AG04449 (cell line): ENCODE measurements at regions not wholly inside any gene's neighbourhood (a gene's known extent, or its start where the extent isn't known, plus 50 kb on each side); places are given as distances from the start of the nearest gene placed in this dataset.

ENCODE experiments used
- CTCF ChIA-PET: fragments of 350-600 bp; formaldehyde crosslinking; extraction: SDS; loops from one replicate; lab custom pipeline; 2021; ENCODE audit warnings: antibody characterized with exemption; lab: Yijun Ruan, JAX
- POLR2A ChIA-PET: fragments of 400-600, 350-600 bp; formaldehyde crosslinking; extraction: SDS; loops from one replicate; lab custom pipeline; 2020; ENCODE audit warnings: antibody characterized with exemption, inconsistent platforms; lab: Yijun Ruan, JAX
- DNase-seq: peaks from one replicate; pipeline ENCODE4 v3.0.0-alpha.2; 2010; ENCODE audit warnings: low read depth, low spot score
- H3K4me3 ChIP-seq: 2 replicates; pipeline ENCODE4 v1.5.1; 2011; ENCODE audit warnings: low read depth, mild to moderate bottlenecking, control low read depth, low read length
- CTCF ChIP-seq: IDR thresholded peaks from one replicate; pipeline ENCODE4 v1.5.1; 2011; ENCODE audit warnings: mild to moderate bottlenecking, moderate library complexity, low read length, control low read depth, inconsistent platforms; ENCODE audit not compliant: insufficient read depth; ENCODE audit errors: missing control alignments

DNA sequence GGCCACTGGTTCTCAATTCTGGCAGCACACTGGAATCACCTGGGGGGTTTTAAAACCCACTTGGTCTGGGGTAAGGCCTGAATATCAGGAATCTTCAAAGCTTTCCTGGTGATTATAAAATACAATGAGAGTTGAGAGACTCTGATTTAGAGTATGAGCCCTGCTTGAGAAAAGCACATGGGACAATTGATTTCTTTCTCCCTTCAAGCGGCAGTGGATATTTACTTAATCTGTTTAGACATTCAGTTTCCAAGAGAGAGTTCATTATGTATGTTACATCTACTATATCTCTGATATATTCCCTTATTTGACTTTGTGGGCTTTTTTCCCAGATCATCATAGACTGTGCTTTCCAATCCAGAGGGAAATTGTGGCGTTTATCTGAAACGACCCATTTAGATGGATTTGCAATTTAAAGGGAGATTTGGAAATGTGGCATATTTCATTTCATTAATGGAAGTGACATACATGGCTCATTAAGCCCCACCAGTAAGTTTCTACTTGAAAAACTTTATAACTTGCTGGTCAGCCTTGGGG, 171.2 kb upstream of the PFN2 start:
- H3K4me3 ChIP-seq: no peak overlapping the region
- ChIA-PET POLR2A (interaction anchor here (0.7 kb wide), 1 partner anchor 122 kb away, joined by 3 read pairs; no protein-coding TSS in a partner anchor), CTCF (interaction anchor here (1.0 kb wide), 1 partner anchor 11 kb away, joined by 3 read pairs; no protein-coding TSS in a partner anchor)
- no peak for DNase-seq
- TF ChIP-seq CTCF: no peak

DNA sequence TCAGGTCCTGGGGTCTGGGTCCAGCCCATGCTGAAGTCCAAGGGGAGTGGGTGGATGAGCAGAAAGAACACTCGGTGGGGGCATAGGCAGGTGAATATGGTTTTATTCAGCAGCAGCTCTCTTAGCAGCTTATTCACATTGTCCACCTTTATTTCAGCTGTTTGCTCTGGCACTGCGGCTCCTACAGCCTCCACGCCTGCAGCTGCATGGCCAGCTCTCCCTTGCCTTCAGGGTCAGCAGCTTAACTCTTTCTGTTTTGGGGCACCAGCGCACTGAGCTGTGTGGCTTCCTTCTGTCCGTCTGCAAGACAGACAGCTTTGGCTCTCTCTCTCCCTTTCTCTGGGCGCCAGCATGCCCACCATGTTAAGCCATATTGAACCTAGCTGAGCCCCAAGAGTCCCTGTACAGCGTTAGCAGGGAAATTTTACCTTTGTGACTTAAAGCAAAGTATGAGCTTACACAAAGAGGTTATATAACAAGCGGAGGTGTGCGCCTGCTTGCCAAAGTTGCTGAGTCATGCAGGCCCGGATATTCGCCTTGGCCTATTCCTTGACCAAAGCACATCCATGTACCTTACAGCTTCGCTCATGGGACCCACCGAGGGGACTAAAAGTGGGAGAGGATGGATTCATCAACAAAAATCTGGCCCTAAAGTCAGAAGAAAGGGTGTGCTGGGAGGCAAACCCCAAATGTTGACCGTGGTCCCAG, 170.1 kb upstream of the PFN2 start:
- CTCF ChIA-PET: interaction anchor here (1.0 kb wide), 1 partner anchor 10 kb away, joined by 3 read pairs; no protein-coding TSS in a partner anchor

DNA sequence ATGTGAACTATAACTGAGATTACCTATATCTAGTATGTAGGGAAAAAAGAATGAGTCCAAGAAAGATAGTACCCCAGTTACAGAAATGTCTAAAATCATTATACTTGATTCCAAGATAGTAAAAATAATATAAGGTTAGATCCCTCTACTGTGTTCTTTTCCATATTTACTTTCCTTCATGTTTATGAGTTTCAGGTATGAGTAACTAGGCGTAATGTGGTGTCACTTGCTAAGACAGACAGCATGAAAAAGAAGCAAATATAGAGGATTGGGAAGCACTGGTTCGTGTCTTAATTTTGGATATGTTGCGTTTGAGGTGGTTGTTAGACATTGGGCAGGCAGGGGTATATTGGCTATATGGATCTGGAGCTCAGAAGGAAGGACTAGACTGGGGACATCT, 168.1 kb upstream of the PFN2 start:
- no peak for TF ChIP-seq CTCF
- no peak overlapping the region for H3K4me3 ChIP-seq
- CTCF ChIA-PET: interaction anchor here (1.3 kb wide), 1 partner anchor 17 kb away, joined by 3 read pairs; no protein-coding TSS in a partner anchor
- POLR2A ChIA-PET: no interaction called here
- DNase-seq: no peak

More for the DNA sequence above, 170.1 kb upstream of the PFN2 start:
- DNase-seq: no peak
- TF ChIP-seq CTCF: no peak
- no peak overlapping the region for H3K4me3 ChIP-seq
- POLR2A ChIA-PET: no interaction called here

- no peak for DNase-seq
- no peak for TF ChIP-seq CTCF
- no peak overlapping the region for H3K4me3 ChIP-seq
- POLR2A ChIA-PET: no interaction called here
- CTCF ChIA-PET: interaction anchor here (1.5 kb wide), 1 partner anchor 13 kb away, joined by 3 read pairs; no protein-coding TSS in a partner anchor
These were observed 165.5 kb upstream of the PFN2 start for GRCh38 chr3:150136242-150136641.

GRCh38 chr3:150135287-150135721, 164.6 kb upstream of the PFN2 start:
- POLR2A ChIA-PET: no interaction called here
- H3K4me3 ChIP-seq: no peak overlapping the region
- no peak for DNase-seq
- CTCF ChIA-PET: interaction anchor here (1.5 to 1.7 kb wide), 2 partner anchors 14 to 168 kb away, joined by 3 to 5 read pairs; no protein-coding TSS in a partner anchor
- no peak for TF ChIP-seq CTCF

GRCh38 chr3:150133293-150133692, 162.6 kb upstream of the PFN2 start:
- H3K4me3 ChIP-seq: no peak overlapping the region
- DNase-seq: no peak
- POLR2A ChIA-PET: no interaction called here
- CTCF ChIA-PET: interaction anchor here (0.8 to 1.3 kb wide), 3 partner anchors 16 to 166 kb away, joined by 3 to 4 read pairs (median 3); no protein-coding TSS in a partner anchor
- no peak for TF ChIP-seq CTCF
